ENCODE measurements at regions not wholly inside any gene's neighbourhood (a gene's known extent, or its start where the extent isn't known, plus 50 kb on each side); places are given as distances from the start of the nearest gene placed in this dataset.

- TF ChIP-seq POLR2AphosphoS5 (IDR thresholded peaks at IDR 0.05; ENCODE audit: low read depth, low read length) (no peak), CTCF (IDR thresholded peaks at IDR 0.05) (no peak)
These were observed 93.6 kb downstream of the GMNC start for GRCh38 chr3:190768891-190769290.

Measured in Panc1 (cell line).